IgD-negative memory B cell (primary cell): ENCODE measurements at regions not wholly inside any gene's neighbourhood (a gene's known extent, or its start where the extent isn't known, plus 50 kb on each side); places are given as distances from the start of the nearest gene placed in this dataset.

Experiments used
- H3K27ac Mint-ChIP-seq, 3 donors: one replicate each; pipeline ENCODE4 v1.8.0; 2020 to 2022; ENCODE audit warnings: mild to moderate bottlenecking in 3 of 3, mixed read lengths in 3 of 3, moderate library complexity in 1 of 3
- H3K27me3 Mint-ChIP-seq: one replicate; pipeline ENCODE4 v1.8.0; 2021; ENCODE audit warnings: mixed read lengths
- H3K36me3 Mint-ChIP-seq: one replicate; pipeline ENCODE4 v1.8.0; 2020; ENCODE audit warnings: mild to moderate bottlenecking, mixed read lengths
- H3K4me1 Mint-ChIP-seq, 3 donors: one replicate each; pipeline ENCODE4 v1.8.0; 2020 to 2022; ENCODE audit warnings: mixed read lengths in 3 of 3, mild to moderate bottlenecking in 1 of 3
- H3K4me3 Mint-ChIP-seq, 4 donors: one replicate each; pipeline ENCODE4 v1.8.0; 2020 to 2022; ENCODE audit warnings: mild to moderate bottlenecking in 4 of 4, mixed read lengths in 4 of 4, moderate library complexity in 3 of 4
- H3K9me3 Mint-ChIP-seq, 3 donors: one replicate each; pipeline ENCODE4 v1.8.0; 2020 to 2021; ENCODE audit warnings: mixed read lengths in 3 of 3, mild to moderate bottlenecking in 1 of 3

GRCh38 chr4:111016416-111016815 is 393.5 kb upstream of the PITX2 start:
- no peak overlapping the region for H3K4me3 Mint-ChIP-seq
- H3K27ac Mint-ChIP-seq: no peak overlapping the region
- H3K9me3 Mint-ChIP-seq: peaks cover 0 to 3% (median 0%) of the 10 kb centered on the region in 3 donors
- no peaks in the 10 kb centered on the region for H3K4me1 Mint-ChIP-seq
- H3K27me3 Mint-ChIP-seq: no peaks in the 10 kb centered on the region
- no peaks in the 10 kb centered on the region for H3K36me3 Mint-ChIP-seq

- Mint-ChIP-seq H3K36me3 (no peaks in the 10 kb centered on the region), H3K27me3 (no peaks in the 10 kb centered on the region), H3K27ac (no peak overlapping the region), H3K9me3 (peaks cover 0 to 3% (median 0%) of the 10 kb centered on the region in 3 donors), H3K4me3 (no peak overlapping the region), H3K4me1 (no peaks in the 10 kb centered on the region)
Measured at GRCh38 chr4:111018216-111018615, 395.3 kb upstream of the PITX2 start.

GRCh38 chr4:111020476-111020875 is 397.6 kb upstream of the PITX2 start:
- Mint-ChIP-seq H3K9me3 (peaks cover 0 to 3% (median 0%) of the 10 kb centered on the region in 3 donors), H3K4me1 (no peaks in the 10 kb centered on the region), H3K4me3 (no peak overlapping the region), H3K27me3 (no peaks in the 10 kb centered on the region), H3K27ac (no peak overlapping the region), H3K36me3 (no peaks in the 10 kb centered on the region)

GRCh38 chr4:111020961-111021360 is 398.1 kb upstream of the PITX2 start:
- H3K9me3 Mint-ChIP-seq: peaks cover 0 to under 1% (median 0%) of the 10 kb centered on the region in 3 donors
- no peaks in the 10 kb centered on the region for H3K27me3 Mint-ChIP-seq
- no peak overlapping the region for H3K27ac Mint-ChIP-seq
- H3K4me3 Mint-ChIP-seq: no peak overlapping the region
- H3K4me1 Mint-ChIP-seq: no peaks in the 10 kb centered on the region
- no peaks in the 10 kb centered on the region for H3K36me3 Mint-ChIP-seq

- H3K36me3 Mint-ChIP-seq: no peaks in the 10 kb centered on the region
- H3K9me3 Mint-ChIP-seq: no peaks in the 10 kb centered on the region
- H3K27ac Mint-ChIP-seq: no peak overlapping the region
- H3K4me3 Mint-ChIP-seq: no peak overlapping the region
- H3K4me1 Mint-ChIP-seq: no peaks in the 10 kb centered on the region
- H3K27me3 Mint-ChIP-seq: no peaks in the 10 kb centered on the region
Measured at GRCh38 chr4:111022758-111023157, 399.9 kb upstream of the PITX2 start.

GRCh38 chr4:111027526-111027925 is 404.6 kb upstream of the PITX2 start:
- no peak overlapping the region for H3K4me3 Mint-ChIP-seq
- H3K27ac Mint-ChIP-seq: no peak overlapping the region
- peaks cover 2 to 7% (median 2%) of the 10 kb centered on the region in 3 donors for H3K9me3 Mint-ChIP-seq
- no peaks in the 10 kb centered on the region for H3K27me3 Mint-ChIP-seq
- H3K4me1 Mint-ChIP-seq: no peaks in the 10 kb centered on the region
- no peaks in the 10 kb centered on the region for H3K36me3 Mint-ChIP-seq

- Mint-ChIP-seq H3K27ac (no peak overlapping the region), H3K36me3 (no peaks in the 10 kb centered on the region), H3K4me3 (no peak overlapping the region), H3K9me3 (peaks cover 2 to 7% (median 2%) of the 10 kb centered on the region in 3 donors), H3K4me1 (no peaks in the 10 kb centered on the region), H3K27me3 (no peaks in the 10 kb centered on the region)
Measured at GRCh38 chr4:111028795-111029194, 405.9 kb upstream of the PITX2 start.

- H3K27ac Mint-ChIP-seq: no peak overlapping the region
- no peak overlapping the region for H3K4me3 Mint-ChIP-seq
- H3K4me1 Mint-ChIP-seq: no peaks in the 10 kb centered on the region
Measured at GRCh38 chr4:111031001-111031579, 408.2 kb upstream of the PITX2 start.

GRCh38 chr4:111031596-111031995 is 408.7 kb upstream of the PITX2 start:
- H3K27ac Mint-ChIP-seq: no peak overlapping the region
- H3K36me3 Mint-ChIP-seq: no peaks in the 10 kb centered on the region
- no peak overlapping the region for H3K4me3 Mint-ChIP-seq
- H3K27me3 Mint-ChIP-seq: no peaks in the 10 kb centered on the region
- H3K9me3 Mint-ChIP-seq: peaks cover 2 to 7% (median 2%) of the 10 kb centered on the region in 3 donors
- no peaks in the 10 kb centered on the region for H3K4me1 Mint-ChIP-seq

More at GRCh38 chr4:111031001-111031579, 408.2 kb upstream of the PITX2 start:
- Mint-ChIP-seq H3K9me3 (peaks cover 2 to 7% (median 2%) of the 10 kb centered on the region in 3 donors), H3K36me3 (no peaks in the 10 kb centered on the region), H3K27me3 (no peaks in the 10 kb centered on the region)

GRCh38 chr4:111037591-111038360 is 414.9 kb upstream of the PITX2 start:
- no peaks in the 10 kb centered on the region for H3K4me1 Mint-ChIP-seq
- no peak overlapping the region for H3K27ac Mint-ChIP-seq
- H3K27me3 Mint-ChIP-seq: no peaks in the 10 kb centered on the region
- no peak overlapping the region for H3K4me3 Mint-ChIP-seq
- peaks cover 0 to 2% (median 0%) of the 10 kb centered on the region in 3 donors for H3K9me3 Mint-ChIP-seq
- no peaks in the 10 kb centered on the region for H3K36me3 Mint-ChIP-seq

- no peaks in the 10 kb centered on the region for H3K36me3 Mint-ChIP-seq
- no peaks in the 10 kb centered on the region for H3K27me3 Mint-ChIP-seq
- no peak overlapping the region for H3K27ac Mint-ChIP-seq
- H3K4me3 Mint-ChIP-seq: no peak overlapping the region
- peaks cover 0 to 5% (median 0%) of the 10 kb centered on the region in 3 donors for H3K9me3 Mint-ChIP-seq
- no peaks in the 10 kb centered on the region for H3K4me1 Mint-ChIP-seq
Measured at GRCh38 chr4:111040904-111041303, 418.0 kb upstream of the PITX2 start.

GRCh38 chr4:111043286-111043685 is 420.4 kb upstream of the PITX2 start:
- H3K27me3 Mint-ChIP-seq: no peaks in the 10 kb centered on the region
- H3K4me3 Mint-ChIP-seq: no peak overlapping the region
- no peaks in the 10 kb centered on the region for H3K36me3 Mint-ChIP-seq
- H3K27ac Mint-ChIP-seq: no peak overlapping the region
- H3K9me3 Mint-ChIP-seq: peaks cover 3 to 4% (median 3%) of the 10 kb centered on the region in 3 donors
- no peaks in the 10 kb centered on the region for H3K4me1 Mint-ChIP-seq

GRCh38 chr4:111045992-111046391 is 423.1 kb upstream of the PITX2 start:
- Mint-ChIP-seq H3K9me3 (peaks cover 3 to 6% (median 5%) of the 10 kb centered on the region in 3 donors), H3K36me3 (no peaks in the 10 kb centered on the region), H3K4me3 (no peak overlapping the region), H3K27me3 (no peaks in the 10 kb centered on the region), H3K4me1 (no peaks in the 10 kb centered on the region), H3K27ac (no peak overlapping the region)

GRCh38 chr4:111046811-111047210 is 423.9 kb upstream of the PITX2 start:
- Mint-ChIP-seq H3K36me3 (no peaks in the 10 kb centered on the region), H3K4me3 (no peak overlapping the region), H3K9me3 (peaks cover 5 to 11% (median 6%) of the 10 kb centered on the region in 3 donors), H3K4me1 (no peaks in the 10 kb centered on the region), H3K27me3 (no peaks in the 10 kb centered on the region), H3K27ac (no peak overlapping the region)

- Mint-ChIP-seq H3K9me3 (peaks cover 5 to 11% (median 6%) of the 10 kb centered on the region in 3 donors), H3K27me3 (no peaks in the 10 kb centered on the region), H3K36me3 (no peaks in the 10 kb centered on the region), H3K4me3 (no peak overlapping the region), H3K4me1 (no peaks in the 10 kb centered on the region), H3K27ac (no peak overlapping the region)
Measured at GRCh38 chr4:111048316-111048715, 425.4 kb upstream of the PITX2 start.
